GM21786 (cell line): ENCODE measurements at regions not wholly inside any gene's neighbourhood (a gene's known extent, or its start where the extent isn't known, plus 50 kb on each side); places are given as distances from the start of the nearest gene placed in this dataset.
"Not testable (repeated sequence)": the region's sequence is repeated elsewhere in the genome, so short reads cannot be mapped to it uniquely, and the experiment has no call there.

Experiments used
- ATAC-seq: cut with Tn5 transposase; IDR thresholded peaks from one replicate; pipeline ENCODE4 v1.9.1; 2021; ENCODE audit not compliant: unreplicated experiment

DNA sequence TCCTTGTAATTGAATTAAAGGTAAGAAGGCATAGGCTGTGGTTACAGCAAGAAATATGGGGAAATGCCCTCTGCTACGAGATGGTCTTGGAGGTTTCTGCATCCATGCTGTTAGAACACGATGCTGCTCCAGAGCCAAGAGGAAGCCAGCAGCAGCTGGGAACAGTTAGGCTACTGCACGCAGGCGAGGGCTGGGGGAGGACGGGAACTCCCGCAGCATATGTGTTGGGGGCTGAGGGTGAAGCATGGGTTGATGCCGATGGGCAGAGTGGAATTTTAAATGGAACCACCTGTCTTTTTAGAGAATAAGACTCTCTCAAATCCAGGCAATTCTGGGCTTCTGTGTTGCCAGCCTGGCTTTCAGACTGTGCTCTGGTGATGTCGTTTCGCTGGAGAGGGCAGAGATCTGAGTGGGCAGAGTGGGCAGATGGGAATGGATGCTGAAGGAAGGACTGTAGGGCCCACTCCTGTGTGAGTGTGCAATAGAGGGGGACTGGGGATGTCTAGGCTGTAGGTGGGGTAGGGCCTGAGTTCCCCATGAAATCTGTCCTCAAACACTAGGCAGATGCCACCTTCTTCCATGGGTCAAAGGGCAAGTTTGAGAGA is 417.0 kb upstream of the TPM1 start:
- ATAC-seq: no peak

DNA sequence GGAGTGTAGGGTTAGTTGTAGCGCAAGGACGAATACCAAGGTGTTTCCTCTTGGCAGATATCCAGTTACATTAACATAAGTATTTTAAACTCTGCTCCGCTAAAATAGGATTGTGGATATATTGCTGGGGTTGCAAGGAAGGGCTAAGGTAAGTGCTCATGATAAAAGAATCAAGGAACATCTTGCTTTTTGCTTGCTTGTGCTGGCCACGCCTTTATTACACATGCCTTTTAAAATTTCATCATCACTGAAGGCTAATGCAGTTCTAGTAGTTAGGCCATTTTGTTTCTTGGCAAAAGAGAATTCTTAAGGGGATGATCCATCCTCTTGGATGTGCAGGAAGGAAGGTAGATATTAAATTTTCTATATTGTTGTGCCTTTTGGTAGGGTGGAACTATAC is 415.6 kb upstream of the TPM1 start:
- no peak for ATAC-seq

DNA sequence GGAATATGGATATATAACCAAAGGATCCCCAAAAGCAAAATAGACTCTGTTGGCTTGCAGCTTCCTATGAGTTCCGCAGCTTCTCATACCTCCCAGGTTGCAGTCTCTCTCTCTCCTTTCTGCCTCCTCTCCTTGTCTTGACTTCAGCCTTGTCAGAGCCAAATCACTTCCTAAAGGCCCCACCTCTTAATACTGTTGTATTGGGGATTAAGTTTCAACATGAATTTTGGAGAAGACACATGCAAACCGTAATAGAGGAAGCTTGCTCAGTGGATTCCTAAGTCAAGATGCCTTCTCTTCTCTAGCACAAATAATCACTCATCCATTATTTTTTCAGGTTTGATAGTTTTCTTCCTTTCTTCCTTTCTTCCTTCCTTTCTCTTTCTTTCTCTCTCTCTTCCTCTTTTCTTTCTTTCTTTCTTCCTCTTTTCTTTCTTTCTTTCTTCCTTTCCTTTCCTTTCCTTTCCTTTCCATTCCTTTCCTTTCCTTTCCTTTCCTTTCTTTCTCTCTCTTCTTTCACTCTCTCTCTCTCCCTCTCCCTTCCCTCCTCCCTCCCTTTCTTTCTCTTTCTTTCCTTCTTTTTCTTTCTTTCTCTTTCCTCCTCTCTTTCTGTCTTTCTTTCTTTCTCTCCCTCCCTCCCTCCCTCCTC is 411.3 kb upstream of the TPM1 start:
- ATAC-seq: no peak

DNA sequence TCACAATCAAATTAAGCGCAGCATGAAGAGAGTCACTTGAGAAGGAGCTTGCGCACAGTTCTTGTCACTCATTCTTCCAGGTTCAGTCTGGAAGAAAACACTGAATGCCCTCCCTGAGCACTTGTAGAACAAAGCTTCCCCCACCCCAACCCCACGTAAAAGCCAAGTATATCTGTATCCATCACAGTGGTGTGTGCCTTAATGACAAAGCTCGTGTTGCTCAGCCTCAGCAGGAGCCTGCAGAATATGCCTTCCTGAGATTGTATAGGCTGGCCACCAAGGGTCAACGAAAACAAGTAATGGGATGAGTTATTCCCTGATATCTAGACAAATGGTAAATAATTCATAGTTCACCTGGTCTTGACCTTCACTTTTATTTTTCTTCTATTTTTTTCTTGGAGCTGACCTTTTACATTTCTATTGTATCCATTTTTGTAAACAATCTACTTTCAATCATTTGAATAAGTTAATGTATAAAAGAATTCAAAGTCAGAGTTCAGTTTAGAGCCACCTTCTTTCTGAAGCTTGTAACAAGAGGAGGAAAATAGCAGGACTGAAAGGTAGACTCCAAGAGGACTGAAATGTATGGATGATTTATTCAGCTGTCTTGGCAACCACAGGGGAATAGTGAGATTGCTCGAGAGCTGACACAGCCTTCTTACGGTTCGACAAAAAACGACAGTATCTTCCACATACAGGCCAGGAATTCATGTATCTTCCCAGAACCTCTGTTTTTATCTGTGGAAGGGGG is 405.5 kb upstream of the TPM1 start:
- ATAC-seq: no peak

DNA sequence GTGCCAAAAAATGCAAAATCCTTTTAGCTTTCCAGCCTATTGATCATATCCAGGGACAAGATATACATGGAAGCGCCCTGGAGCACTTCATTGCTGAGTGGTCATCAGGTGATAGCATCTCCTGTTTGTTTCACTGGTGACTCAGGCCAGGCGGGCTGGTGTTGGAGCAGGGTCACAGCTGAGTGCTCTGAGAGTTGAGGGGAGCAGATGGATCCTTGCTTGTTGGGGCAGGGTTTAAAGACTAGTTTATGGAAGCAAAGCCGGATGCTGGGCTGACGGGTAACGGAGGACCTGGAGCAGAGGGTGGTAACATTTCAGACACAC is 405.0 kb upstream of the TPM1 start:
- no peak for ATAC-seq

DNA sequence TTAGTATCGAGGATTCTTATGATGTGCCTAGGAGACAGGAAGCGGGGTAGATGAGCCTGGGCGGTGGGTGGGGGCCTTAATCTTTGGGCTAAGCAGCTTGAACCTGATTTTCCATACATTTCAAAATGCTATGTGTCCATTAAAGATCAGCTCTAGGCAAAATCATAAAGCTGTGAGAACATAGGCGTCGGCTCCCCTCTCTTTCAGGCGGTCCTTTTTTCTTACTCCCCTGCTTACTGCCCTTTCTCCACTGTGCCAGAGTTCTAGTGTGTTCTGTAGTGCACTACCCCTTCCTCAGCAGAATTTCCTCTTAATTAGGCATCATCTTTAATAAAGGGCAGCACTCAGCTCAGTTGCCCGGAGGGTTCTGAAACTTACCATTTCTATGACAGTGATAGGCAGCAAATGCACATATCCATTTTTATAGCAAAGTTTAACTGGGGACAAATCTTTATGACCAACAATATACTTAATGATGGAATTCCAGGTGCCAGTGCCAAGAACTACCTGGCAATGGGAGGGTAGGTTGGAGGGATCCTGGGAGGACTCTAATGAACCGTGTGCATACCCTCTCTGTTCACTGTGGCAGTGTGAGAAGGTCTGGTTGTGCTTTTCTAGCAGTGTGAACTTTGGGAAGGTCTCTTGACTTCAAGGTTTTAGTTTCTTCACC is 404.5 kb upstream of the TPM1 start:
- no peak for ATAC-seq

DNA sequence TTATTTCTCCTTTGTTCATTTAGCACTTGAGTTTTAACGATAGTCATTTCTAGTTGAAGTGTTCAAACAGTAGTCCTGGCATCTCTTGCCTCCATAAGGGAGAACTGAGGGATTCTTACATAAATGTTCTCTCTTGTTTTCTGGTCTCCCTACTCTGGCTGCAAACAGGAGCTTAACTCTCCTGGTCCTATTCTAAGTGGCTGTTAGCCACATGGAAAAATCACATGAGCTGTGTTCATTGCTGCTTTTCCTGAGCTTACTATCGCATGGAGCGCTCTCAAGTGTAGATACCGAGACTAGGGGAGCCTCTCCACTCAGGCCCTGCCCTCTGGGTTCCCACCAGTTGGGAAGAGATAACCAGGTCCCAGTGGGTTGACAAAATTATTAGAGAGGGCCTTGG is 403.1 kb upstream of the TPM1 start:
- ATAC-seq: no peak

DNA sequence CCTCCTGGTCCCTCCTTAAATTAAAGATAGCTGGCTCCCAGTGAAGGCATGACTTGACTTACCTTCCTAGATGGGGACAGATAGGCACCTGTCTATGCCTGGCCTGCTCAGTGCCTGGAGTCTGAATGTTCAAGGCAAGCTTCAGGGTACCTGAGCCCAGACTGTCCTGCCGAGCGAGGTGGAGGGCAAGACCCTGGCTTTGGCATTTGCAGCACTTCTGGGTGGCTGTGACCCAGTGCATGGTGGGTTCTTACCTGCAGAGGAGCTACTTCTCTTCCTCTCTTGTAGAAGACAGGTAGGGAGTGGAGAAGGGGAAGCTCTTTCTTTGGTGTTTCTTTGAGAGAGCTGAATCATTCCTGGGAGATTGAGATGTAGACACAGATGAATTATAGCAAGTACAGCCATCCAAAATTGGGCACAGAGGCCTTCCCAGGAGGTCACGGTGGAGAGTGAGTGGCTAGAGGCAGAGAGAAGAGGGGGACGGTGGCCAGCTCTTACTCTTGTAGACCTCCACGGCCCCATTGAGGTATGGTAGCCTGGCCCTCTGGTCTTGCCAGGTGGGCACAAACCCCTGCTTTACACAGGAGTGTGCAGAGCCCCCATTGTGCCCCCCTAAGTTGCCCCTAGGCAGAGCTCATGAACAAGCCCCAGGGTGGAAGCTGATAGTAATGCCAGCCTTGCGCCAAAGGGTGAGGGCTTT is 402.5 kb upstream of the TPM1 start:
- no peak for ATAC-seq

DNA sequence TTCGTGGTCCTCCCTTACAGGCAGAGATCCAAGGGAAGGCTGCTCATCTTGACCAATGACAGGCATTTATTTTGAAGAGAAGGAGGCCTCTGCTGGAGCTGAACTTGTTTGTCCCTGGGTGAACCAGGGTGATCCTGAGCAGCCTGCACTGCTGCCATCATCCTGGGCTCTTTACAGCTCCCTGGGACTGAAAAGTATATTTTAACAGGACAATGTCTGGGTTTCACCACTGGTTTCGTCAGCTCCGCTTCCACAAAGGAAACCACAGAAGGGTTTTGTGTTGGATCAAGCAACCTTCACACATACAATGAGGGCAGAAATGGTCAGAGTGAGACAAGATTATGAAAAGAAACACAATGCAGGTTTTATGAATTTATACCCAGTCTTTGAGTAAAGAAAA is 400.7 kb upstream of the TPM1 start:
- no peak for ATAC-seq

DNA sequence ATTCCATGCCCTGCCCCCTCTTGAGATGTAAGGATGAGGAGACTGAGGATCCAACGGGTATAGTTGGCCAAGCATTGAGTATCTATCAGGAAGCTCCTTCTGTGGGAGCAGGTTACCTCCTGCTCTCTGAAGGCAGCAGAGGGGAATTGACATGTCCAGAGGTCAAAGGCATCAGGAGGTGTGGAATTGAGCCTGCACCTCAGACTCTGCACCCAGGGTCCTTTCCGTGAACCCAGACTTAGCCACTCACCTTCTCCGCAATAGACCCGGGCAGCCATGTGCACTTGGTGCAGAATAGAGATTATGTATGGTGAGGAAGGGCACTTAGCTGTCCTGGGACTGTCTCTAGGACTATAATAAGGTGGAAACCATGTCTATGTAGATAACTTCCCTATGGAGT is 399.0 kb upstream of the TPM1 start:
- ATAC-seq: no peak

DNA sequence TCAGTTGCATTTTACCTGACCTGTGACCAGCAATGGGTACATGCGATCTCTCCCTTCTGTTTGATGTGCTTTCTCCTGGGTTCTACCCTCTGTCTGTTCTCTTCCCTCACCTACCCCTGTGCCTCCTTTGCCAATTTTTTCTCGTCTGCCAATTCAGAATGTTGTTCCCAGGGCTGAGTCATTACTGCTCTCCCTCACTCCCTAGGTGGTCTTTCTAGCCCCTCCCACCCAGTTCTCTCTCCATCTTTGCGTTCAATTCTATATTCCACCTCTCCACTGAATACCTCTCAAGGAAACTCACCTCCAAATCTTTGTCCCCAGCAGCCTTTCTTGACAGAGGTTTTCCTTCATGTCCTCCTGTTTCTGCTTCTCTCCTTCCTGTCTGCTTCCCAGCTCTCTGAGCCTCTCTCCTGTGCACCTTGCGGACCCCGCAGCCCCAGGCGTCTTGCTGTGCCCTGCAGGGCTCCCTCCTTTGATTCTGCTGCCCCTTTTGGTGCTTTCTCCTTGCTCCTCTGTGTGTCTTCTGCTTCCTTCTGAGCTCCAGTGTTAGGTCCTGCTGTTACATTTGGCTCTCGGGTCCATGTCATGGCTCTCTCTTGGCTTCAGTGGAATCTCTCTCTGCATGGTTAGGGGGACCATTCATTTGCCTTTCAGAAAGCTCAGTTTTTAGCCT is 398.2 kb upstream of the TPM1 start:
- no peak for ATAC-seq

DNA sequence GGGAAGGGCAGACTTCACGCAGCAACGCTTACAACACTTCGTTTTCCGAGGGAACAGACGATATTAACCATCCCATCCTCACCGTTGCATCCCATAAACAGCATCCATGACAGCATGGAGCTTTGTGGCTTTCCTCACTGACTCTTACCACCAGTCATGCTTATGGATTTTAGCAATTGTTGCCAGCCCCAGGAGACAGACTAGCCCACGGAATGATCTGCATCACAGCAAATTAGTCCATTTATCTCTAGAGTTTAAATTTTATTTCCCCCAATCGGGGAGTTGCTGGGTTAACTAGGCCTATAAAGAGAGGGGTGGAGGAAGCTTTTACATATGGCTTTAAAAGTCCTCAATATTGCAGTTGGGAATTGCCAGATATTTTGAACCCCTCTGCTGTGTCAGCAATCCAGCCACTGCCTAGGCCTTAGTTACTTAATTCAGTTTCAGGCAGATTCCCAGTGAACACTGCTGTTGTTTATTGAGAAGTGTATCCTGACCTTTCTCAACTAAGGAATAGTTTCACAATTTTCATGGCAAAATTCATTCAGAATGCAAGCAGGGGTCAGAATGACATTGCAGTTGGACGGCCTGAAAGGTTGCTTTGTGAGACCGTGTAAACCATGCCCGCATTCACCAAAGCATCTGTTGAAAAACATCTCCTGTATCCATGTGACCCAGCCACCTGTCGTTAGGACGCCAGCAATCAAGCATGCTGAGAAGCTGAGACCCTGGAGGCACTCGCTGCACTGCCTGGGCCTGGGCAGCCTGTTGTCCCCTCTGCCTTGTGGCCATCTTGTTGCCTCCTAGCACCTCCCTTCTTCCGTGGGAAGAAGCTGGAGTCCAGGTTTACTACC is 397.4 kb upstream of the TPM1 start:
- no peak for ATAC-seq

DNA sequence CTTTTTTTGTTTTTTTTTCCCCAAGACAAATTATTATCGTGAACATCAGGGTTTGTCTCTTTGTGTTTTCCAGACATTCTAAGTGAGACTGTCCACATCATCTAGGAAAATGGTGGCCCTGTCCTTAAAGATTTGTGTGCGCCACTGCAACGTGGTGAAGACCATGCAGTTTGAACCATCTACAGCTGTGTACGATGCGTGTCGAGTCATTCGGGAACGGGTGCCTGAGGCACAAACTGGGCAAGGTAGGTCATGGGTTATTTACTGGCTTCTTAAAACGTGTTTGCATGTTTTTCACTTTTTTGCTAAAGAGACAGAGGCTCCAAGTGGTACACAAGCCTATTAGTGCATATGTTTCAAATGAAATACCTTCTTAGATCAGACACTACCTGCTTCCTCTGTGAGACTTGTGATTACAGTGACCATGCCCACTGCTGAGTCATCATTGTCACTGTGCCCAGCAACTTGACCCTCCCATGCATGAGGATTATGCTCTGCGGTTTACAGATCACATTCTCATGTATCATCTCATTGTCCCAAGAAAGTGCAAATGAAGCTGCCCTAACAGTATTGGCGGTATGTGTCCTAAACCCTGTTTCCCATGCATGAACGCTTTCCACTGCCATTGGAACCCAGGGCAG is 395.2 kb upstream of the TPM1 start:
- ATAC-seq: no peak

DNA sequence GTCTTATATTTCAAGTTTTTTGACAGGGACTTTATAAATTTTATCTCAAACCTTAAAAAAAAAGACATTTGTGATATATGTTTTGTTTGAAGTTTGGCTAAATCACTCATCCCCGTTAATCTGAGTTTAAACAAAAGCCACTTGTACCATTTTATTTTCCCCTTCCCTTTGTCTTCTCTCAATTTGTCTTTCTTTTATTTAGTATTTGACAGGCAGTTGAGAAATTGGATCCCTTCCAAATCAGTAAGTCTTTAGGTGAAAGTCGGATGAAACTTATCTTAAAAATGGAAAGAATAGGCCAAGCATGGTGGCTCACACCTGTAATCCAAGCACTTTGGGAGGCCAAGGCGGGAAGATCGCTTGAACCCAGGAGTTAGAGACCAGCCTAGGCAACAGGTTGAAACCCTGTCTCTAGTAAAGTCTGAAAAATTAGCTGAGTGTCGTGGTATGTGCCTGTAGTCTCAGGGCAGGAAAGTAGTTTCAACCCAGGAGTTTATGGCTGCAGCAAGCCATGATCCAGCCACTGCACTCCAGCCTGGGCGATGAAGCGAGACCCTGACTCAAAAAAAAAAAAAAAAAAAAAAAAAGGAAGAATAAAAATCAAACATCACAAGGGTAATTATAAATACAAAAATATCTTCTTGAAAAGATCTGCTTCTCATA is 394.6 kb upstream of the TPM1 start:
- no peak for ATAC-seq

DNA sequence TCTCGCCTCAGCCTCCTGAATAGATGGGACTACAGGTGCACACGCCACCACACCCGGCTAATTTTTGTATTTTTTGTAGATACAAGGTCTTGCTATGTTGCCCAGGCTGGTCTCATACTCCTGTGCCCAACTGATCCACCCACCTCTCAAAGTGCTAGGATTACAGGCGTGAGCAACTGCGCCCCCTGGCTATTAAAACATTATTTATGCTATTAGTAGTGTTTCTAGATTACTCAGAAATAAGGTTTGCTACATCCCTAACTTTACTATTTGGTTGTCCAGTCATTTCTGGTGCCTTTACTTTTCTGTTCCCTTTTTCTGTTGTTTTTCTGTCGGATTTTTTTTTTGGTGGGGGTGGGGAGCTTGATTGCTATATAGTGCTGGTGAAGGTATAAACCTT is 393.6 kb upstream of the TPM1 start:
- ATAC-seq: no peak

DNA sequence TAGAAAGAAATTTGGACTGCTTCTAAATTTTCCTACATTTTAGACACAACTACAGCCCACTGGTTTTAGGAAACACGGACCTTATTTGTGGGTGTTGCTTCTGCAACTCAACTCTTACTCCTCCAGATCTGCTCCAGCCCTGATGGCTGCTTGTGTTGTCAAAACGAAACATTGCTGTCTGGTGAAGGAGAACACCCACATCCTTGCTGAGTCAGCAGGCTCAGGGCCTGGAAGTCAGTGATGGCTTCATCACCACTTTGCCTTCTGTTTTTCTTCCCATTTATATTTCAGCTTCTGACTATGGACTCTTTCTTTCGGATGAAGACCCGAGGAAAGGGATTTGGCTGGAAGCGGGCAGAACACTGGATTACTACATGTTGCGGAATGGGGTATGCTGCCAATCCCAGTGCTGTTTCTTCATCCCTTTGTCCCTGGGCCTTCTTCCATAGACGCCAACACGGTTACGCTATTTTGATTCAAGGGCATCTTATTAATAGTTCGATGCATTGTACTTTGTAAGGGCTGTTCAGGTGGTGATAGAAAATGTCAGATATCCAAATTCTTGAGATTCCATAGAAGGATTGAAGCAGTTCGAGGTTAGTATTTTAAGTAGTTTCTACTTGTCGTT is 392.6 kb upstream of the TPM1 start:
- no peak for ATAC-seq

DNA sequence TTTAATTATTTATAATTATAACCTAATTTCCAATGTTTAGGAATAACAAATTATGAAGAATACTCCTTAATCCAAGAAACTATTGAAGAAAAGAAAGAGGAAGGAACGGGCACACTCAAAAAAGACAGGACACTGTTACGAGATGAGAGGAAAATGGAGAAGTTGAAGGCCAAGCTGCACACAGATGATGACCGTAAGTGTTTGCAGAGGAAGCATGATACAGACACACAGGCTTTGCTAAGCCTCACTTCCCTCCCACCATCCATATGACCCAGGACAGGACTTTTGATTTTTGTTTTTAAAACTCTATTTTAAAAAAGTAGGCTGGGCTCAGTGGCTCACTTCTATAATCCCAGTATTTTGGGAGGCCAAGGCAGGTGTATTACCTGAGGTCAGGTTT is 389.4 kb upstream of the TPM1 start:
- no peak for ATAC-seq

DNA sequence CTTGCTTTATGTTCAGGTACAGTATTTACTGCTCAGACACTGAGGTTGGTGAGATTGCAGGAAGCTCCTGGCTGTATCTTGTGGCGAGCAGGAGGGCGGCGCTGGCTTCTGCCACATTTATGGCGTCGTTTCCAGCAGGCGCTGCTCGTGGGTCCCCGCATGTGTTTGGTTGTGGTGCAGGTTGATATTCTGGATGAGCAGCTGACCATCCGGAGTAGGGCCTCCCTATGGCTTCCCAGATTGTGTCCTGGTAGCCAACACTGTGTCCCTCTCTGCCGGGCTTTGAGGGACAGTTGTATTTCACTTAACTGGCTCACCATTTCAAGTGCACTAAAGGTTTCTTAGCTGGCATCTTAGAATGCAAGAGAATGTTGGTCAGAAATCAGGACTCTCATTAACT is 386.5 kb upstream of the TPM1 start:
- no peak for ATAC-seq

DNA sequence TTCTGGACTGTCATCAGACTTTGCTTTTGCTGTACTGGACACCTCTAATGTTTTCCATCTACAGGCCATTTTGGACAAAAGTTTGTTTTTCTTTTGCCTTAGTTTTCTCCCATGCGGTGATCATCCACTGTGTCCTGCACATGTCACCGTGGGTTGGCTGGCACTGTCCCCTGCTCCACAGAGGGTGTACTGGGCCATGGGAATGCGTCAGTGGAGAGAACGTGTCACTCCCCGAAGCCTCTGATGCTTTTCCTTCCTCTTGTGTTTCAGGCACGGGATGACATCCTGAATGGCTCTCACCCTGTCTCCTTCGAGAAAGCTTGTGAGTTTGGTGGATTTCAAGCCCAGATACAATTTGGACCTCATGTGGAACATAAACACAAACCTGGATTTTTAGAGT is 385.0 kb upstream of the TPM1 start:
- ATAC-seq: not testable (repeated sequence)
